Neural progenitor cell (in vitro differentiated cells): ENCODE measurements at regions not wholly inside any gene's neighbourhood (a gene's known extent, or its start where the extent isn't known, plus 50 kb on each side); places are given as distances from the start of the nearest gene placed in this dataset.

Experiments
- DNase-seq: peaks from one replicate; pipeline ENCODE4 v3.0.0-alpha.2; 2016; ENCODE audit warnings: low spot score
- H2AFZ ChIP-seq: fragments of 200-600 bp; sonication (generic); replicated peaks from 2 replicates; pipeline ENCODE4 v1.6.1; 2016; ENCODE audit warnings: antibody characterized with exemption
- H3F3A ChIP-seq: fragments of 200-600 bp; sonication (generic); 2 replicates; pipeline ENCODE4 v1.6.1; 2016; ENCODE audit warnings: antibody characterized with exemption, low read depth
- H3K27ac ChIP-seq: fragments of 200-600 bp; sonication (generic); 2 replicates; pipeline ENCODE4 v1.5.1; 2016; ENCODE audit warnings: mild to moderate bottlenecking
- H3K27me3 ChIP-seq: fragments of 200-600 bp; sonication (generic); 2 replicates; pipeline ENCODE4 v1.6.1; 2016; ENCODE audit warnings: mild to moderate bottlenecking, moderate library complexity
- H3K36me3 ChIP-seq: fragments of 200-600 bp; sonication (generic); 2 replicates; pipeline ENCODE4 v1.5.1; 2016
- H3K4me1 ChIP-seq: fragments of 200-600 bp; sonication (generic); 2 replicates; pipeline ENCODE4 v1.6.1; 2016; ENCODE audit warnings: mixed run types
- H3K4me2 ChIP-seq: fragments of 200-600 bp; sonication (generic); 2 replicates; pipeline ENCODE4 v1.6.1; 2016
- H3K4me3 ChIP-seq: fragments of 200-600 bp; sonication (generic); 2 replicates; pipeline ENCODE4 v1.5.1; 2016
- H3K79me2 ChIP-seq: fragments of 200-600 bp; sonication (generic); 2 replicates; pipeline ENCODE4 v1.6.1; 2016; ENCODE audit warnings: low read depth
- H3K9ac ChIP-seq: fragments of 200-600 bp; sonication (generic); 2 replicates; pipeline ENCODE4 v1.6.1; 2016
- H3K9me3 ChIP-seq: fragments of 200-600 bp; sonication (generic); 2 replicates; pipeline ENCODE4 v1.5.1; 2016; ENCODE audit warnings: low read depth
- H4K20me1 ChIP-seq: fragments of 200-600 bp; sonication (generic); 2 replicates; pipeline ENCODE4 v1.6.1; 2016; ENCODE audit warnings: low read depth
- H3K27ac Mint-ChIP-seq: 3 replicates; pipeline ENCODE4 v1.8.0; 2021; ENCODE audit warnings: mixed read lengths
- H3K27me3 Mint-ChIP-seq: 2 replicates; pipeline ENCODE4 v1.8.0; 2022; ENCODE audit warnings: low read depth, mild to moderate bottlenecking, inconsistent platforms, moderate library complexity, mixed read lengths; ENCODE audit not compliant: insufficient read depth
- H3K36me3 Mint-ChIP-seq: 3 replicates; pipeline ENCODE4 v1.8.0; 2021; ENCODE audit warnings: mixed read lengths
- H3K4me1 Mint-ChIP-seq: 3 replicates; pipeline ENCODE4 v1.8.0; 2021; ENCODE audit warnings: mixed read lengths
- H3K4me3 Mint-ChIP-seq: 3 replicates; pipeline ENCODE4 v1.8.0; 2021; ENCODE audit warnings: mild to moderate bottlenecking, moderate library complexity, mixed read lengths
- H3K9me3 Mint-ChIP-seq: 3 replicates; pipeline ENCODE4 v1.8.0; 2020; ENCODE audit warnings: mixed read lengths
- EZH2 ChIP-seq: fragments of 200-600 bp; sonication (generic); IDR thresholded peaks from 2 replicates; pipeline ENCODE4 v1.6.1; 2017; ENCODE audit warnings: antibody characterized with exemption, mild to moderate bottlenecking, moderate library complexity
- EZH2phosphoT487 ChIP-seq: fragments of 200-600 bp; sonication (generic); IDR thresholded peaks from 2 replicates; pipeline ENCODE4 v1.6.1; 2017; ENCODE audit warnings: antibody characterized with exemption
- TF ChIP-seq, protein P1 (sequence below): fragments of 200-600 bp; sonication (generic); IDR thresholded peaks from 2 replicates; pipeline ENCODE4 v1.5.1; 2017; ENCODE audit warnings: antibody characterized with exemption, mild to moderate bottlenecking

DNA sequence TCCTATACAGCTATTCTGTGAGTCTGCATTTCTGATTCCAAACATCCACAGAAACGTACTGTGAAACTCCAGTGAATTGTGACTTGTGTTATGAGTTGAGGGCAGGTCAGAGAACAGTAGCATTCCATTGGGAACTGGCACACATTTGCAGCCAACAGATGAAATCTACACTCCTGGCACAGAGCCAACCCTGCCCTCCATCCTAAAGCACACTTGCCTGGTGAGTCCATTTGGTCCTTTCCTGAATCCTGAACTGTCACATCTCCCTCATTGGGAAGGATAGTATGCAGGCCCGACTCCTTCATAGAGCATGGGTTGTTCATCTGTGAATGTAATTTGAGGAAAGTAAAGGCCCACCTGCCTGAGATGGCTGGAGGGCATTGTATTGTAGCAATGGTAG lies 314.3 kb upstream of the RASGRP1 start:
- Mint-ChIP-seq H3K27ac (no peak overlapping the region), H3K36me3 (no peaks in the 10 kb centered on the region), H3K27me3 (no peaks in the 10 kb centered on the region), H3K9me3 (no peaks in the 10 kb centered on the region), H3K4me3 (no peak overlapping the region), H3K4me1 (peaks cover 4% of the 10 kb centered on the region)
- Histone ChIP-seq H4K20me1 (no peaks in the 10 kb centered on the region), H3K9ac (no peak overlapping the region), H3K27me3 (no peaks in the 10 kb centered on the region), H3K79me2 (no peaks in the 10 kb centered on the region), H3K36me3 (no peaks in the 10 kb centered on the region), H3K4me3 (no peak overlapping the region), H3K4me1 (no peaks in the 10 kb centered on the region), H3F3A (no peaks in the 10 kb centered on the region), H2AFZ (no peak overlapping the region), H3K27ac (no peak overlapping the region), H3K9me3 (no peaks in the 10 kb centered on the region), H3K4me2 (no peak overlapping the region)
- no peak for DNase-seq
- TF ChIP-seq, protein P1, sequence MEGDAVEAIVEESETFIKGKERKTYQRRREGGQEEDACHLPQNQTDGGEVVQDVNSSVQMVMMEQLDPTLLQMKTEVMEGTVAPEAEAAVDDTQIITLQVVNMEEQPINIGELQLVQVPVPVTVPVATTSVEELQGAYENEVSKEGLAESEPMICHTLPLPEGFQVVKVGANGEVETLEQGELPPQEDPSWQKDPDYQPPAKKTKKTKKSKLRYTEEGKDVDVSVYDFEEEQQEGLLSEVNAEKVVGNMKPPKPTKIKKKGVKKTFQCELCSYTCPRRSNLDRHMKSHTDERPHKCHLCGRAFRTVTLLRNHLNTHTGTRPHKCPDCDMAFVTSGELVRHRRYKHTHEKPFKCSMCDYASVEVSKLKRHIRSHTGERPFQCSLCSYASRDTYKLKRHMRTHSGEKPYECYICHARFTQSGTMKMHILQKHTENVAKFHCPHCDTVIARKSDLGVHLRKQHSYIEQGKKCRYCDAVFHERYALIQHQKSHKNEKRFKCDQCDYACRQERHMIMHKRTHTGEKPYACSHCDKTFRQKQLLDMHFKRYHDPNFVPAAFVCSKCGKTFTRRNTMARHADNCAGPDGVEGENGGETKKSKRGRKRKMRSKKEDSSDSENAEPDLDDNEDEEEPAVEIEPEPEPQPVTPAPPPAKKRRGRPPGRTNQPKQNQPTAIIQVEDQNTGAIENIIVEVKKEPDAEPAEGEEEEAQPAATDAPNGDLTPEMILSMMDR: no peak
- TF ChIP-seq EZH2 (no peak), EZH2phosphoT487 (no peak)

DNA sequence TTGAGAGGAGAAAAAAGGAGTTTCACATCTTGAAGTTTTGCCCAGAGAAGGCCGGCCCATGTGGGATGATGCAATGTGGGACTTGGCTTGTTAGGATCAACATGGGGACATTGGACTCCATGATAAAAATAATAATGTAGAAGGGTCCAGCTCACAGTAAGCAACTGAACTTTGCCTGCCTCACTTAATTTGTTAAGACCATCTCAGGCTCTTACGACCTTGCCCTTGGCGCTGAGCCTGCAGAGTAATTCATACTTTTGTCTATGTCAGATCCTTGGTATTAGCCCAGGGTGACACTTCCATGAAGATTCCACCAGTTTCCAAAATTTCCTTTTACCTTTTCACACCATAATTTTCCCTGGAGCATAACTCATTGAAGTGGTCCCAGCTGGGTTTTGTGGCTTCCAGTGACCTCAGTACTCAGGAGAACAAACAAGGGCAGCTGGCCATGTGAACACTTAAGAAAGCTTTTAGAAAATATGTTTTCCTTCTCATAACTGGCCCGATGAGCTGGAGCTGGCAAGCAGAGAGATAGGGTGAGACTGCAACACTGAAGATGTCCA lies 315.4 kb upstream of the RASGRP1 start:
- H3K27ac Mint-ChIP-seq: no peak overlapping the region
- H2AFZ ChIP-seq: no peak overlapping the region
- no peak overlapping the region for H3K9ac ChIP-seq
- no peaks in the 10 kb centered on the region for H3K9me3 ChIP-seq
- TF ChIP-seq EZH2 (no peak), EZH2phosphoT487 (no peak)
- TF ChIP-seq, protein P1: no peak
- no peaks in the 10 kb centered on the region for H3K79me2 ChIP-seq
- no peaks in the 10 kb centered on the region for H3K36me3 ChIP-seq
- no peaks in the 10 kb centered on the region for H4K20me1 ChIP-seq
- no peak overlapping the region for H3K4me3 ChIP-seq
- H3K4me3 Mint-ChIP-seq: no peak overlapping the region
- H3K9me3 Mint-ChIP-seq: no peaks in the 10 kb centered on the region
- no peak overlapping the region for H3K27ac ChIP-seq
- H3K4me1 Mint-ChIP-seq: peaks cover 4% of the 10 kb centered on the region
- no peaks in the 10 kb centered on the region for H3K27me3 ChIP-seq
- H3K36me3 Mint-ChIP-seq: no peaks in the 10 kb centered on the region
- no peak for DNase-seq
- no peaks in the 10 kb centered on the region for H3K4me1 ChIP-seq
- H3K4me2 ChIP-seq: no peak overlapping the region
- no peaks in the 10 kb centered on the region for H3F3A ChIP-seq
- H3K27me3 Mint-ChIP-seq: no peaks in the 10 kb centered on the region

DNA sequence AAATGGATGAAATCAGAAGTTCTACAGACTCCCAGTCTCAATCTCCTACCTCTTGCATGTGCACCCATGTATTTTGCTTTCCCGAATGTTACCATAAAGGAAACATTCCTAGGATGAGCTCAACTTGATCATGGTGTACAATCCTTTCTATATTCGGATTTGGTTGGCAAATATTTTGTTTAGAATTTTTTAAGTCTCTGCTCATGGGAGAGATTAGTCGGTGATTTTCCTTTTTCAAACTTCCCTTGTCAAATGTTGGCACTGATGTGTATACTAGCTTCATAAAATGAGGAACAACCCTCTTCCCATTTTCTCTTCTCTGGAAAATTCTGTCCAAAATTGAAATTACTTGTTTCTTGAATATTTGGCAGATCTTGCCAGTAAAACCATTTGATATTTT lies 317.6 kb upstream of the RASGRP1 start:
- no peaks in the 10 kb centered on the region for H3K36me3 Mint-ChIP-seq

More for the DNA sequence above, 317.6 kb upstream of the RASGRP1 start:
- no peaks in the 10 kb centered on the region for H3K27me3 Mint-ChIP-seq
- Histone ChIP-seq H4K20me1 (no peaks in the 10 kb centered on the region), H3K27ac (no peak overlapping the region), H3K36me3 (no peaks in the 10 kb centered on the region), H3K79me2 (no peaks in the 10 kb centered on the region), H3K4me2 (no peak overlapping the region), H2AFZ (no peak overlapping the region), H3K4me1 (no peaks in the 10 kb centered on the region), H3K27me3 (no peaks in the 10 kb centered on the region), H3F3A (no peaks in the 10 kb centered on the region), H3K9me3 (no peaks in the 10 kb centered on the region), H3K9ac (no peak overlapping the region), H3K4me3 (no peak overlapping the region)
- no peaks in the 10 kb centered on the region for H3K4me1 Mint-ChIP-seq
- no peak for TF ChIP-seq EZH2
- TF ChIP-seq EZH2phosphoT487: no peak
- TF ChIP-seq, protein P1: no peak
- H3K4me3 Mint-ChIP-seq: no peak overlapping the region
- no peak for DNase-seq
- no peak overlapping the region for H3K27ac Mint-ChIP-seq
- H3K9me3 Mint-ChIP-seq: no peaks in the 10 kb centered on the region
